Stimulated activated CD8-positive, alpha-beta memory T cell treated with anti-CD3 and anti-CD28 coated beads, Interleukin-7, amount 100 ng/mL, for 48 hours (primary cell): ENCODE measurements at regions not wholly inside any gene's neighbourhood (a gene's known extent, or its start where the extent isn't known, plus 50 kb on each side); places are given as distances from the start of the nearest gene placed in this dataset.
"Not testable (repeated sequence)": the region's sequence is repeated elsewhere in the genome, so short reads cannot be mapped to it uniquely, and the experiment has no call there.

Source experiments
- DNase-seq, 2 donors: peaks; one replicate each; pipeline ENCODE4 v3.0.0-alpha.2; 2020; ENCODE audit warnings: low read depth in 1 of 2; ENCODE audit errors: extremely low read depth in 1 of 2

- DNase-seq, result no peak
Observed at GRCh38 chr10:25076506-25077177, 60.2 kb downstream of the THNSL1 start.

GRCh38 chr10:25078658-25079431, 62.4 kb downstream of the THNSL1 start:
- DNase-seq, result no peak

GRCh38 chr10:25080880-25081581, 64.6 kb downstream of the THNSL1 start:
- peak; percentile 8 to 35 for DNase-seq

- DNase-seq, result no peak
Observed at GRCh38 chr10:25082276-25083204, 66.1 kb downstream of the THNSL1 start.

GRCh38 chr10:25083546-25084111, 67.2 kb downstream of the THNSL1 start:
- no peak for DNase-seq

- DNase-seq, result no peak
Observed at GRCh38 chr10:25084447-25084846, 68.0 kb downstream of the THNSL1 start.

- no peak for DNase-seq
Observed at GRCh38 chr10:25094590-25094989, 78.2 kb downstream of the THNSL1 start.

GRCh38 chr10:25097669-25098411, 77.0 kb upstream of the GPR158 start:
- DNase-seq, result no peak

GRCh38 chr10:25100141-25100540, 74.7 kb upstream of the GPR158 start:
- no peak for DNase-seq

GRCh38 chr10:25101461-25102146, 73.2 kb upstream of the GPR158 start:
- DNase-seq, result no peak

GRCh38 chr10:25102147-25102822, 72.5 kb upstream of the GPR158 start:
- DNase-seq, result no peak

GRCh38 chr10:25103703-25104102, 71.1 kb upstream of the GPR158 start:
- DNase-seq, result no peak

GRCh38 chr10:25104441-25104840, 70.4 kb upstream of the GPR158 start:
- DNase-seq, result no peak

GRCh38 chr10:25105262-25105661, 69.5 kb upstream of the GPR158 start:
- DNase-seq, result no peak

- no peak for DNase-seq
Observed at GRCh38 chr10:25105743-25106260, 69.0 kb upstream of the GPR158 start.

- DNase-seq, result no peak
Observed at GRCh38 chr10:25107756-25108155, 67.0 kb upstream of the GPR158 start.

GRCh38 chr10:25109896-25110295, 64.9 kb upstream of the GPR158 start:
- DNase-seq, result not testable (repeated sequence)

- DNase-seq, result no peak
Observed at GRCh38 chr10:25112016-25112415, 62.8 kb upstream of the GPR158 start.
